GM18507 (cell line): ENCODE measurements at regions not wholly inside any gene's neighbourhood (a gene's known extent, or its start where the extent isn't known, plus 50 kb on each side); places are given as distances from the start of the nearest gene placed in this dataset.
"Not testable (repeated sequence)": the region's sequence is repeated elsewhere in the genome, so short reads cannot be mapped to it uniquely, and the experiment has no call there.

Experiments
- DNase-seq: peaks from one replicate; pipeline ENCODE4 v3.0.0; 2011; ENCODE audit warnings: low read depth; ENCODE audit not compliant: insufficient read length; ENCODE audit errors: extremely low spot score
- FAIRE-seq: peaks from 2 replicates; lab custom pipeline; 2011; peaks lifted over from hg19 to GRCh38; lab: Jason Lieb, UNC

- FAIRE-seq (no peak), DNase-seq (no peak)
Measured at GRCh38 chr9:115657695-115658094, 495.9 kb upstream of the PAPPA start.

- FAIRE-seq (no peak), DNase-seq (no peak)
Measured at GRCh38 chr9:115665519-115665918, 488.1 kb upstream of the PAPPA start.

DNA sequence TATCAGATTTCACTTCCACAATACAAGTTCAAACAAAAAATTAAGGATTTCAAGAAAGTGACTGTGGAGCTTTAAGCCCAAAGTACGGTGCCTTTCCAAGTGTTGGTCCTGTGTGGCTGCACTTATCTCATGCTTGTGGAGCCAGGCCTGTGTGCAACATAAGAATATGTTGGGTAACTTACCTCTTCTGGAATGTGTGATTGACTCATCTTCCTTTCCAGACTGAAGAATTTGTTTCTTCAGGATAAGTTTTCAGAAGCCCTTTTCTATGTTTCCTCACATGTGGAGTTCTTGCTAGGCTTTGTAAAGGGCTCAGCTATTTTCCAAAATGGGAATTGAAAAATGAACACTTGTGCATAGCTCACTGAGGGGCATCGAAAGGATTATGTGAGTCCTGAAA is 485.1 kb upstream of the PAPPA start:
- no peak for FAIRE-seq

DNA sequence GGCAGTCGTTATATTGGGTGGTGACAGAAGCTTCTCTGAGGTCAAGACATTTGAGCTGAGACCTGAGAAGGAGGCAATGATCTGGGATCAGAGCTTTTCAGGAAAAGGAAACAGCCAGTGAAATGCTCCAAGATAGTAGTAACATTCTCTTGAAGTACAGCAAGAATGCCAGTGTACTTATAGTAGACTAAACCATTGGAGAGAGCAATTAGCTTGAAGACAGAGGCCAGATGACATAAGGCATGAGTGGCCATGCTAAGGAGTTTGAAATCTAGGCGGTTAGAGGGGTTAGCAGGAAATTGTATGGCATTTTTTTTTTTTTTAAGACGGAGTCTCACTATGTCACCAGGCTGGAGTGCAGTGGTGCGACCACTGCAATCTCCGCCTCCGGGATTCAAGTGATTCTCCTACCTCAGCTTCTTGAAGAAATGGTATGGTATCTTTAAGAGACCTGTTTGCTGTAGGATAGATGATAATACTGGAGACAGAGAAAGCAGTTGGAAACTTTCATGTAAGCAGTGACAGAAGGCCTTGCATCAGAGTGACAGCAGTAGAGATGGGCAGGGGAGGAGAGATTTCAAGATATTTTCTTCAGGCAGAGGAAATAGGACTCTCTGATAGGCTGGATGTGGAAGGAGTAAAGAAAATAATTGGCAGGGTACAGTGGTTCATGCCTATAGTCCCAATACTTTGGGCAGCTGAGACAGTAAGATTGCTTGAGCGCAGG is 482.2 kb upstream of the PAPPA start:
- FAIRE-seq: no peak
- DNase-seq: no peak

More for the DNA sequence above, 485.1 kb upstream of the PAPPA start:
- DNase-seq: no peak

- FAIRE-seq (no peak), DNase-seq (no peak)
Measured at GRCh38 chr9:115671963-115672305, 481.7 kb upstream of the PAPPA start.

GRCh38 chr9:115672477-115673316 is 480.9 kb upstream of the PAPPA start:
- FAIRE-seq (no peak), DNase-seq (no peak)

DNA sequence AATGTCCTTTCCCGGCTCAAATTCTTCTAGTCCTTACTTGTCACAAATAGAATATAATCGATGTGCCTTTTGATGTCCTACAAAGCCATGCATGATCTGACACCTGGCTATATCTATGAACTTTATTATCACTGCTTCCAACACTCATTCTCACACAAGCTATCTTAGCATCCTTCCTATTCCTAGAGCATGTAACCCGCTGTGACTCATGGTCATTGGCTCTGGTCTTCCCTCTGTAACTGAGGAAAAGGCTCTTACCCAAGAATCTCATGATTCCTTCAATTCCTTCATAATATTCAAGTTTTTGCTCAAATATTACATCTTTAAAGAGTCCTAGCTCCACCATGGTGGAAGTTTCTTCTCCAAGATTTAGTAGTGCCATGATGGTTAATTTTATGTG is 480.0 kb upstream of the PAPPA start:
- FAIRE-seq (no peak), DNase-seq (no peak)

DNA sequence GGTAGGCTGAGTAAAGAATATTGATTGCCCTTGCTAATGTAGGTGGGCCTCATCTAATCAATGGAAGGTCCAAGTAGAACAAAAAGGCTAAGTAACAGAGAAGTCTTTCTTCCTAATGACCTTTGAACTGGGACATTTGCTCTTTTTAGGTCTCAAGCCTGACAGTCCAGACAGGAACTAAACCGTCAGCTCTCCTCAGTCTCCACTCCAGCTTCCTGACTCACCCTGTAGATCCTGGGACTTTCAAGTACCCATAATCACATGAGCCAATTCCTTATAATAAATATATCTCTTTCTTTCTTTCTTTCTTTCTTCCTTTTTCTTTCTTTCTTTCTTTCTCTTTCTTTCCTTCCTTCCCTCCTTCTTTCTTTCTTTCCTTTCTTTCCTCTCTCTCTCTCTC is 479.5 kb upstream of the PAPPA start:
- FAIRE-seq: no peak
- no peak for DNase-seq

DNA sequence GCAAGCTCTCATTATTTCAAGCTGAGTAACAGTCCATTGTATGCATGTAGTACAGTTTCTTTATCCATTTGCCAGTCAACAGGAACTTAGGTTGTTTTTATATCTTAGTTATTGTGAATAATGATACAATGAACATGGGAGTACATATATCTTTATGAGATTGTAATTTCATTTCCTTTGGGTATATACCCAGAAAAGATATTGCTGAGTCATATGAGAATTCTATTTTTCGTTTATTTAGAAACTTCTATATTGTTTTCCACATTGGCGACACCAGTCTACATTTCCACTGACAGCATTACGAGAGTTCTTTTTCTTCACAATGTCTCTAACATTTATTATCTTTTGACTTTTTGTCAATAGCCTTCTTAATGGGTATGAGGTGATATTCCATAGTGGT is 477.8 kb upstream of the PAPPA start:
- DNase-seq (no peak), FAIRE-seq (no peak)

DNA sequence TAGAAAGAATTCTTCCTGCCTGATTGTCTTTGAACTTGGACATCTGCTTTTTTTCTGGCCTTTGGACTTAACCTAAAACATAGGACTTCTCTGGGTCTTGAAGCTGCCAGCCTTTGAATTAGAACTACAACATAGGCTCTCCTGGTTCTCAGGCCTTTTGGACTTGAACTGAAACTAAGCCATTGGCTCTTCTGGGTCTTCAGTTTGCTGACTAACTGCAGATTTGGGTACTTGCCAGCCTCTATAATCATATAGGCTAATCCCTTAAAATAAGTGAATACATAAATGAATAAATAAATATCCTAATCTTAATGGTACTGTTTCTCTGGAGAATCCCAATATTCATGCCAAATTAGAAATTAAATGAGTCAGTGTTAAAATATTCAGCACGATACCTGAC is 473.4 kb upstream of the PAPPA start:
- FAIRE-seq: no peak
- DNase-seq: no peak

DNA sequence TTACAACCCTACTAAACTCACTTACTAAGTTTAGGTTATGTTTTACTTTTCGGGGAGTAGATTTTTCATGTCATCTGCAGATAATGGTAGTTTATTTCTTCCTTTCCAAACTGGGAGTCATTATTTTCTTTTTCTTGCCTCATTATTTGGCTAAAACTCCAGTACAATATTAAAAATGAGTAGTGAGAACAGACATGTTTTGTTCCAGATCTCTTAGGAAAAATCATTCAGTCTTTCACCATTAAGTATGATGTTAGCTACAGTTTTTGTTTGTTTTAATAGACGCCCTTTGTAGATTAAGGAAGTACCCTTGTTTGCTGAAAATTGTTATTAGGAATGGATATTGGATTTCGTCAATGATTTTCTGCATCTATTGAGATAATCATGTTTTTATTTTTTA is 472.0 kb upstream of the PAPPA start:
- DNase-seq: no peak
- FAIRE-seq: no peak

DNA sequence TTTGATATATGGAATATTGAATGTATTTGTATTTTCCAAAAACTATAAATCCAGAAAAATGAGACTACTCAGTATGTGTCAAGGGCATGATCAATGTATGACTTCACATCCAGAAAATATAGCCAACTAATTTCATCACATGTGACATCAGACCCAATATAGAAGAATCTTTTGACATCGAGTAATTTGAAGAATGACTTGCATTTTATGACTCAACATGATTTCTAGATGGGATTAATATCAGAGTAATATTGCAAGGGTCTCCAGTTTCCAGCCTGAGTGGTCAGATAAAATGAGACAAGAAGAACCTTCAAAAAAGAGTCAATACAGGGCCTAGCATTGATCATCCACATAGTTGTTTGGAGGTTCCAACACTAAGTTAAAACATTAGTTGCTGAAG is 467.5 kb upstream of the PAPPA start:
- FAIRE-seq: no peak
- DNase-seq: no peak

- FAIRE-seq: no peak
- no peak for DNase-seq
Measured at GRCh38 chr9:115687356-115687755, 466.2 kb upstream of the PAPPA start.

- DNase-seq (no peak), FAIRE-seq (no peak)
Measured at GRCh38 chr9:115689331-115689730, 464.3 kb upstream of the PAPPA start.

DNA sequence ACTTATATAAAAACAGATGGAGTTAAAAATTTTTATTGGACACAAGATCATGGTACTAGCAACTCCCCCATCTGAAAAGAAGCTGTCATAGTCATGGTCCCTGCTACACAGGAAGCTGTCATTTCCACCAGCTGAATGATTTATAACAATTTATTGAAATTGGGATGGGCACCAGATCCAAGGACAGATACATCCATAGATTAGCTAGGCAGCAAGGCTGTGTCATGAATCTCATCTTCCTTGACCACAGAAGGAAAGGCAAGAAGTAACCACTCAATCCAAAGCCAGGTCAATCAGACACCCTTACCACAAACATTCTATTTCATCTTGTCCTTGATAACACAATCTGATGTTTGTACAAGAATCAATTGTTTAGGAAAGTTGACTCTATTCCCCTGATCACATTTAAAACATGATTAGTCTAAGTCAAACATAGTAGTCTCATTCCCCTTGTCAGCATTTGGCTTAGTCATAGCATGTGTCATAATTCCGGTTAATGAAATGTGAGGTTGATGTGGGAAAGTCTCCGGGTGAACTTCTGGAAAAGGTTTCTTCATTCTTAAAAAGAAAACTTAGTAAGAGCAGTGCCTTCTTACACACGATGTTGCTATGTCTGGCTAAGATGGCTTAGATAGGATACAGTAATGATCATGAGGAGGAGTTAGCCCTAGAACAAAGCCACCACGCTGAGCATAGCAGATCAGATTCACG is 462.6 kb upstream of the PAPPA start:
- DNase-seq (no peak), FAIRE-seq (no peak)

DNA sequence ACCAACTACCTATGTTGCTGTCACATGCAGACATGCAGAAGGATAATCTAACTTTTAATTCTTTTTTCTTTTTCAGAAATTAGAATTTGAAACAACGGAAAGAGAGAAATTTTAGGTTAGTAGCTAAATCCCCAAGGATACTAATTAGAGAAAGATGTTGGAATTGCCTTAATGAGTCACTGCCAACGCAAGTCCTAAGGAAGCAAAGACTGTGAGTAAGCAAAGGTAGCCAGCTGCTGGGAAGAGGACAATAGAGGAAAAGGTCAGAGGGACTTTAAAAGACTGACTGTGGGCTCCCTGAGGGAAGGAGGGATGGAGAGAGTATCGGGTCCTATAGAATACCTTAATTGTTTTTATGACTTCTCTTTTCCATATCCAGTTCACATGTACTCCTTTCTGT is 461.9 kb upstream of the PAPPA start:
- FAIRE-seq: no peak
- no peak for DNase-seq

DNA sequence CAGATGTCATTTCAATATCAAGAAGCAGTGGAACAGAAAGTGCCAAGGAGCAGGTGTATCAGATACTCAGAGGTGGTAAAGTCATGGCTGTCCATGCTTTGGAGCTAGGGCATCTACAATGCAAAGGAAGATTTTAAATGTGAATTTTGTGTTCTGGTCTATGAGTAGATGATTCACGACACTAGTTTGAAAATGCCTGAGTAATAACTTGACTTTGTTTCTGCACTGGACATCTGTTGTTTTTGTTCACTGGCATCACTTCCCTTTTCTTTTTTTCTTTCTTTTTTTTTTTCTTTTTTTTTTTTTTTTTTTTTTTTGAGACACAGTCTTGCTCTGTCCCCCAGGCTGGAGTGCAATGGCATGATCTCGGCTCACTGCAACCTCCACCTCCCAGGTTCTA is 460.7 kb upstream of the PAPPA start:
- FAIRE-seq, DNase-seq: not testable (repeated sequence)

- no peak for FAIRE-seq
- no peak for DNase-seq
Measured at GRCh38 chr9:115694014-115694413, 459.6 kb upstream of the PAPPA start.

GRCh38 chr9:115694991-115695390 is 458.6 kb upstream of the PAPPA start:
- no peak for DNase-seq
- FAIRE-seq: no peak

DNA sequence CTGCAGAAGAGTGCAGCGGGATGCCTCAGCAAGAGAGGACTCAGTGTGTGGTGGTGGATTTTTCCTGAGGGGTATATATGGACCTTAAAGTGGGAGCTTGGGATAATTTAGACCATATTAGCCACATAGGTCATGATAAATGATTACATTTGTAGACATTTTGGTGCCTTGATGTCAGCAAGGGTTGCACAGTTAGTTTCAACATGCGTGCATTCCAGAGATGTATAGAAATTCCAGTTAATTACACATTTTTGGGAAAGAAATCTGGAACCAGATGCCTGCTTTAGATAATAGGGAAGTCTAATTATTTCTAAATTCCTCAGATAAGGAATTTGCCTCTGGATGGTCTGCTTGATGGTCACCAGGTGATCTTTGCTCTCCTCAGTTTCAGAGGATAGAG is 440.6 kb upstream of the PAPPA start:
- no peak for DNase-seq
- FAIRE-seq: no peak

DNA sequence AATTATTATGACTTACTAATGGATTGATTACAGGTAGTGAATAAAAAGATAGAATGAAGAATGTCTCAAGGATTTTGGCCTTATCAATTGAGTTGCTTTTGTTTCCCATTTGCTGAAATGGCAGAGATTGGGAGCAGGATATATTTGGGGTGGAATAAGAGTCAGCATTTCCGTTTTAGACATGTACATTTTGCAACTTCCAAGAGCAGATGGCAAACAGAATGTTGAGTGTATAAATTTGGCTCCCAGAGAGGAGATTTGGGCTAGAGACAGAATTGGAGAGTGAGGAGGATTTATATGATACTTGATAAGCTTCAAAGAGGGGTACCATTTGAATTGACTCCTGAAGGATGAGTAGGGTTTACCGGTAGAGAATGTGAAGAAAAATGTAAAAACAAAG is 437.9 kb upstream of the PAPPA start:
- FAIRE-seq (no peak), DNase-seq (no peak)
